Ascending aorta (tissue), 2 donors: ENCODE measurements at regions not wholly inside any gene's neighbourhood (a gene's known extent, or its start where the extent isn't known, plus 50 kb on each side); places are given as distances from the start of the nearest gene placed in this dataset.

Source experiments
- DNase-seq, 2 donors: peaks; one replicate each; pipeline ENCODE4 v3.0.0-alpha.2; 2019; ENCODE audit warnings: low spot score in 2 of 2
- H3K27ac ChIP-seq, 2 donors: fragments of 200-600 bp; sonication (generic); one replicate each; pipeline ENCODE4 v1.5.1; 2016 to 2017; ENCODE audit warnings: mild to moderate bottlenecking in 1 of 2
- H3K27me3 ChIP-seq: fragments of 200-600 bp; sonication (generic); one replicate; pipeline ENCODE4 v1.5.1; 2017
- H3K36me3 ChIP-seq, 2 donors: fragments of 200-600 bp; sonication (generic); one replicate each; pipeline ENCODE4 v1.5.1; 2016
- H3K4me1 ChIP-seq, 2 donors: fragments of 200-600 bp; sonication (generic); one replicate each; pipeline ENCODE4 v1.5.1; 2016 to 2017; ENCODE audit warnings: mild to moderate bottlenecking in 1 of 2
- H3K4me3 ChIP-seq, 2 donors: fragments of 200-600 bp; sonication (generic); one replicate each; pipeline ENCODE4 v1.5.1; 2016 to 2017; ENCODE audit warnings: mild to moderate bottlenecking in 1 of 2
- H3K9me3 ChIP-seq, 2 donors: fragments of 200-600 bp; sonication (generic); one replicate each; pipeline ENCODE4 v1.5.1; 2016
- CTCF ChIP-seq, 3 experiments: fragments of 200-600 bp in 2 of 3; fragments of 450-650 bp in 1 of 3; sonication (generic) in 2 of 3; IDR thresholded peaks; one replicate each; pipeline ENCODE4 v1.5.1; 2016 to 2019; ENCODE audit warnings: antibody characterized with exemption in 3 of 3, mild to moderate bottlenecking in 1 of 3, moderate library complexity in 1 of 3
- intact Hi-C: fragments of 100-400 bp; cut with DNase I; formaldehyde crosslinking; loops from one replicate; pipeline ENCODE4 v1.15.1; 2023

GRCh38 chr1:172936088-172936645 is 114.6 kb downstream of the TNFSF18 start:
- no peak for TF ChIP-seq CTCF (IDR thresholded peaks at IDR 0.05)
- H3K27ac ChIP-seq: no peak overlapping the region
- H3K27me3 ChIP-seq: no peaks in the 10 kb centered on the region
- no peak for DNase-seq
- H3K4me1 ChIP-seq: peaks cover 8% of the 10 kb centered on the region in 2 donors
- H3K9me3 ChIP-seq: no peaks in the 10 kb centered on the region
- H3K36me3 ChIP-seq: no peaks in the 10 kb centered on the region
- no peak overlapping the region for H3K4me3 ChIP-seq
- intact Hi-C loops: no loop called here

- intact Hi-C loops: no loop called here
- no peaks in the 10 kb centered on the region for H3K27me3 ChIP-seq
- no peak for DNase-seq
- H3K4me1 ChIP-seq: peaks cover 8 to 12% of the 10 kb centered on the region in 2 donors
- no peak for TF ChIP-seq CTCF (IDR thresholded peaks at IDR 0.05)
- no peaks in the 10 kb centered on the region for H3K9me3 ChIP-seq
- no peak overlapping the region for H3K4me3 ChIP-seq
- H3K36me3 ChIP-seq: no peaks in the 10 kb centered on the region
- H3K27ac ChIP-seq: no peak overlapping the region
Observed at GRCh38 chr1:172938681-172939080, 112.1 kb downstream of the TNFSF18 start.

DNA sequence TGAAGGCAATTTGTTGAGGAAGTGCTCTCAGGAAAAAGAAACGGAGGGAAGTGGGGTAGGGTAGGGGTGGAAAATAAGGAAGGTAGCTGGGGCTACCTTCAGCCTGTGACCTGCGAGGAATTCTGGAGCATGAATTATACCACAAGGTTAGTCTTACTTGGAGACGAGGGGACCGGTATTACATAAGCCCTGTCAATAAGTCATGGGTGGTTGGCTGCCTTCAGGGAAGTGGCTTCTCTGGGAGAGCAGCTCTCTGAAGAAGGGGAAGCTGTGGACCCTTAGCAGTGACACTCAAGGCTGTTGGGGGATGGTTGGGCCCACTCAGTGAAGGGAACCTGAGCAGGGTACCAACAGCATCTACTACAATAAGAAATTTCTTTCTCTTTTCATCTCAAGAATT is 111.3 kb downstream of the TNFSF18 start:
- no peaks in the 10 kb centered on the region for H3K36me3 ChIP-seq
- no peaks in the 10 kb centered on the region for H3K27me3 ChIP-seq
- no peaks in the 10 kb centered on the region for H3K9me3 ChIP-seq
- peaks cover 6 to 8% of the 10 kb centered on the region in 2 donors for H3K4me1 ChIP-seq
- H3K27ac ChIP-seq: no peak overlapping the region
- no peak for DNase-seq
- no peak overlapping the region for H3K4me3 ChIP-seq
- intact Hi-C loops: no loop called here
- TF ChIP-seq CTCF (IDR thresholded peaks at IDR 0.05): no peak

DNA sequence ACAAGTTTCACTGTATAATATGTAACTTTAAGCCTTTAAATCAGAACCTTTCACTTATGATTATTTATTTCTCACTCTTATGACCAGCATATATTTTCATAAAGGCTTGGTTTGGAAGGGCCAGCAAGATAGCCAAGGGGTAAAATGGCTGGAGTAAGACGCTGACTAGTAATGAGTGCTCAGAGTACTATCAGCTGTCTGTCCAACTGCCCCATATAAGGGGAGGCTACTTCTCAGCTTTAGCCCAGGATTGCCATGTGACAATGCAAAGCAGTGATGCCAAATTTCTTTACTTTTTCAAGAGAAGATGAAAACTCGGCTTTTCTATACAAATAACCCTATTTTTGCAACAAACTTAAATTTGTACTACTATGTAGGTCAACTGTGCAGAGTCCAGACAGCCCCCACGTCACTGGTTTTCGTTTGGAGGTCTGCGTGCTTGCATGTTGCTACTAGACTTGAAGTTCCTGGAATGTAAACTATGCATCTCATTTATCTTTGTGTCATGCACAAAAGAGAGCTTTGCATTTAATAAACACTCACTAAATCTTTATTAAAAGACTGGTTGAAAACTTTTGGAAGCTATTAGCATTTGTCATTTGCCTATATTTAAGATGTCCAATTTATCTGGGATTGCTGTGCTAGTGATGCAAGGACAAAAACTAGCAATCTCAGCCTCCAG is 110.4 kb downstream of the TNFSF18 start:
- Histone ChIP-seq H3K27ac (no peak overlapping the region), H3K36me3 (no peaks in the 10 kb centered on the region), H3K27me3 (no peaks in the 10 kb centered on the region), H3K4me1 (peaks cover 4 to 5% of the 10 kb centered on the region in 2 donors), H3K9me3 (no peaks in the 10 kb centered on the region), H3K4me3 (no peak overlapping the region)
- no peak for DNase-seq
- intact Hi-C loops: no loop called here
- no peak for TF ChIP-seq CTCF (IDR thresholded peaks at IDR 0.05)

DNA sequence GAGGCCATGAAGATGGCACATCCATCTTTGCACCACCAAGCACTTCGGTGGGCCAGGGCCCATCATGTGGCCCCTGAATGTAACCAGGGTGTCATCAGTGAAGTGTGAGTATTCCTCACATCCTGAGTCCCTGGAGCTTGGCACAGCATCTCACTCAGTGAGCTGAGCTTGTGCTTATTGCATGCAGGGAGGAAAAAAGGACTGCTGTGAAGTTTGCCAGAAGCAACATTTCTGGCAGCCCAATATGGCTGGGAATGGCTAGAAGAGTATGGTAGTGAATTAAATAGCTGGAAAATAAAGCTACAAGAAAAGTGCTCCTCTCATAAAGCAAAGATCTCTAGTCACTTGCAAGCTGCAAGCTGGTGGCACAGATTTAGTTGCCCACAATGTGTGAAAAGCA is 109.3 kb downstream of the TNFSF18 start:
- intact Hi-C loops: no loop called here
- TF ChIP-seq CTCF (IDR thresholded peaks at IDR 0.05): no peak
- no peak for DNase-seq
- no peak overlapping the region for H3K27ac ChIP-seq
- no peaks in the 10 kb centered on the region for H3K36me3 ChIP-seq
- no peaks in the 10 kb centered on the region for H3K27me3 ChIP-seq
- H3K4me1 ChIP-seq: peaks cover 0 to 4% of the 10 kb centered on the region in 2 donors
- H3K9me3 ChIP-seq: no peaks in the 10 kb centered on the region
- no peak overlapping the region for H3K4me3 ChIP-seq
